Stimulated activated CD8-positive, alpha-beta memory T cell treated with anti-CD3 and anti-CD28 coated beads, Interleukin-4, amount 100 ng/mL, for 48 hours (primary cell): ENCODE measurements at regions not wholly inside any gene's neighbourhood (a gene's known extent, or its start where the extent isn't known, plus 50 kb on each side); places are given as distances from the start of the nearest gene placed in this dataset.
"Not testable (repeated sequence)": the region's sequence is repeated elsewhere in the genome, so short reads cannot be mapped to it uniquely, and the experiment has no call there.

Source experiments
- DNase-seq: peaks from one replicate; pipeline ENCODE4 v3.0.0-alpha.2; 2020

DNA sequence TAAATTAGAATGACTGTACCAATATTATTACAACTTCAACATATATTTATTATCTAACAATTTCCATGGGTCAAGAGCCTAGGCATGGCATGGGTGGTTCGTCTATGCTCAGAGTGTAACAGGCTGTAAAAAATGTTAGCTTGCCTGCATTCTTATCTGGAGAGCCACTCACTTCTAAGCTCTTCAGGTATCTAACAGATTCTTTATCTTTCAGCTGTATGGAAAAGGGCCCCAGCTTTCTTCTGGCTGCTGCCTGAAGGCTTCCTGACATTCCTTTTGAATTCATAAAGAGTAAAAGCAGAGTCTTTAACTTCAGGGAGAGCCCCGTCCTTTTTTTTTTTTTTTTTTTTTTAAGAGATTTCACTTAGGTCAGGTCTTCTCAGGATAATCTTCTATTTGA is 648.8 kb downstream of the NXPH1 start:
- DNase-seq: no peak

DNA sequence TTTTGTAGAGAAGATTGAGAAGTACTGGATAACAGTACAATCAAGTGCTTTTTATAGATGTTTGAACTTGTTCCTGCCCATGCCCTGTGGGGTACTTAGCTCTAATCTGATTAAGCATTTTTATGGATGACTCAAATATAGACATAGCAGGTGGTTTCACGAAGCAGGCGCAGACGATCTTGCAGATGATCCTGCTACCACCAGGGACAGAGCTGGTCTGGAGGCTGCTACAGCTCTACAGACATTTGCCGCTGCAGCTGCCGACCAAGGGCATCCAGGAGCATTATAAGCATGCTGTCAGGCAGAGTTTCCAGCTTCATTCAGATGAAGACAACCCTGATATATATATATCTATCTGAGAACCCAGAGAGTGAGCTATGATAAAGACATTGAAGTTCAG is 650.4 kb downstream of the NXPH1 start:
- DNase-seq: no peak

DNA sequence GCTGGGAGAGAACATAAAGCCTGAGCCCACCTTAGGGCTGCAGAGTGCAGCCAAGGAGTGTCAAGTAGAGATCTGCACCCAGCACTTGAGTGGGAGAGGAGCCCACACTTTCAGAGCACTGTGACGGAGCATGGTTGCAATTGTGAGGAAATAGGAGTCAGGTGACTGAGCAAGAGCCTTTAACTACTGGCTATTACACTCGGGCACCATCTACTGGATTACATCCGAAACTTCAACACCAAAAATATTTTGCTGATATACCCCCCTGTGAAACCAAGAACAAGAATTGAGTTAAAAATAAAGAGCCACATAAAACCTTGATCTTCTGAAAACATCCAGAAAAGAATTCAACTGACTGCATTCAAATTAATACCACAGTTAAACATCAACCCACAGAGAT is 657.9 kb downstream of the NXPH1 start:
- DNase-seq: no peak

DNA sequence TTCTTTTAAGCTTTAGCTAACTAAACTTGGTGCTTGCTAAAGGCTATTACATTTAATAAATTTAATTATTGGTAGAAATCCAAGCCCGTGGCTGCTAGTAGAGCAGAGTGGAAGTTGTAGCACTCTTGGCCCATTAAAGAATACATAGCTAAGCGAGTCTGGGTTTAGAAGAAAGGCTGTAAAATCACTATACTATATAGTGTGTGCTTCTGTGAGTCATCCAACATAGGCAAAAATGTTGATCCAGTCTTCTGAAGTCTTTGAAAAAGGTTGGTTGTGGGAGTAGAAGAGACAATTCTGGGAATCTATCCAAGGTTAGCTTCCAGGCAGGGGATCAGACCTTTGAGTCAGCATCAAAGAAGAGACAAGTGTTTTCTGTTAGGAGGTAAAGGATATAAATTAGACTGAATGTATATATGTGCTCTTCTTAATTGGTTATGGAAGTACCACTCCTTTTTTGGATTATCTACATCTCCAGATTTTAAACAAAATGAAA is 664.2 kb downstream of the NXPH1 start:
- DNase-seq: no peak

DNA sequence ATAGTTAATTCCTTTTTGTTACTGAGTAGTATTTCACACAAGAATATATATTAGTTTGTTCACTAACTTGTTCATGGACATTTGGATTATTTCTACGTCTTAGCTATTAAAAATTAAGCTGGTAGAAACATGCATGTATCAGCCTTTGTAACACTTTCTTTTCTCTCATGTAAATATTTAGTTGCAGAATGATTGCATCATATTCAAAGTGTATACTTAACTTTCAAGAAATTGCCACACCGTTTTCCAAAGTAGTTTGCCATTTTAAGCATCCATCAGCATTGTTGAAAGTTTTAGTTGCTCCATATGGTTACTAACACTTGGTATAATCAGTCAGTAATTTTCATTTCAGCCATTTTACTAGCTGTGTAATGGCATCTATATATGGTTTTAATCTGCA is 666.9 kb downstream of the NXPH1 start:
- no peak for DNase-seq

DNA sequence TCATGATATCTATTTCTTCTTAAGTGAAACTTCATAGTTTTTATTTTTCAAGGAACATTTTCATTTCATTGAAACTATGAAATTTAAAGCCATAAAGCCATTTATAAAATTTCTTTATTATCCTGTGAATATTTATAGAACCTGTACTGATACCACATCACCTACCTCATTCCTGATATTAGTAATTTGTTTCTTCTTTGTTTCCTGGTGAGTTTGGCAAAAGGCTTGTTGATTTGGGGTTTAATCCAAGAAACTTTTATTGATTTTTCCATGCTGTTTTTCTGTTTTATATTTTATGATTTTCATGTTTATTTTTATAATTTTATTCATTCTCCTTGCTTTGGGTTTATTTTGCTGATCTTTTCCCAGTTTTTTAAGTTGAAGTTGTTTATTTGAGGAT is 669.4 kb downstream of the NXPH1 start:
- no peak for DNase-seq

DNA sequence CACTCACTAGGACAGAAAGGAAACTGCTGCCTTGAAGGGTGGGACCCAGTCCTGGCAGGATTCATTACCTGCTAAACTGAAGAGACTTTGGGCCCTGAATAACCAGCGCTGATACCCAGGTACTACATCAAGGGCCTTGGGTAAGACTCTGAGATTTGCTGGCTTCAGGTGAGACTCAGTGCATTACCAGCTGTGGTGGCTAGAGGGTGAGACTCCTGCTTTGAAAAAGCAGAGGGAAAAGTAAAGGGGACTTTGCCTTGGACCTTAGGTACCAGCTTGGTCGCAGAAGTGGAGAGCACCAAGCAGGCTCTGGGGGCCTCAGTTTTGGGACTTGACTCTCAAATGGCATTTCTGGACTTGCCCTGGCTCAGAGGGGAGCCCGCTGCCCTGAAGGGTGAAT is 673.3 kb downstream of the NXPH1 start:
- DNase-seq: no peak

DNA sequence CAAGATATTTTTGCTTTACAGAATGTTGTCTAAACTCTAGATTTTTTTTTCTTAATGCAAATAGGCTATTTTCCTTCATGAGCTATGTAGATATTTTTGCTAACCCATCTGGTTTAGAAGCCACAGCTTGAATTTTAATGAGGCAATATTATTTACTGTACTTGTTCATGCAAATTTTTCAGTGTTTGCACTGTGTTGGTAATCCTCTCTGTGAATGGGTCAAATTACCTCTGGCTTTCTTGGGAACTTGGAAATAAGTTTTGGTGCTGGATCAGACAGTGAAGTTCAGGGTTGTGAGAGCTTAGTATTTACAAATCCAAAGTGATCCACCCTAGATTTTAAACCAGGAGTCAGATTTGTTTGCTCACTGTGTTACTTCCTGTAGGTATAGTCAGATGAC is 686.9 kb downstream of the NXPH1 start:
- DNase-seq: no peak

DNA sequence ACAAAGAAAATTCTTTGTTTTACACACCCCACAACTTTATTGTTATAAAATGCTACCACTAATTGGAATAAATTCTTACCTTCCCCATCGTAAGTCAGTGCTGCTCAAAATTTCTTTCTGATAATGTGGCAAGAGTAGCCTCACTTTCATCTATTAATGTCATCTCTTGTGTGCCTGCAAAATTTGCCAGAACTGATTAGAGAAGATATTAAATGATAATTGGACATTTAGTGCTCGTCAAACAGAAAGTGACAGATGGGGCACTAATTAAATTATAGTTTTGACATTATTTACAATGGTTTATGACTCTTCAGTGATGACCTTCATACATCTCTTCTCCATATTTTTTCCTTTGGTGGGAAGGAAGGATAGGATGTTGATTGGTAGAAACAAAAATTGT is 690.9 kb downstream of the NXPH1 start:
- DNase-seq: no peak

DNA sequence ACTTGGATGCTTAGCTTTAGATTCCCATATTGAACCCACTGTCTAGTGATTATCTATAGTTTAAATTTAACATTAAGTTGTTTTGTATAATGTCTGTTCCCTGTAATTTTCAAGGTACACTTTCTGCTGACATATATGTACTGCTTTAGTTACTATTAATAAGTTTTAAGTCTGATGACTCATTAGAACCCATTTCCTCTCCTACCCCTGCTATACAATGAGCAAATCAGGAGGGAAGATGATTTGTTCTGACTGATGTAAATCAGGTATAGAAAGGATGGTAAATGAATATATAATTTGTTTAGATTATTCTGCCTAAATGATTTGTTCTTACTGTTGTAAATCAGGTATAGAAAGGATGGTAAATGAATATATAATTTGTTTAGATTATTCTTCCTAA is 691.8 kb downstream of the NXPH1 start:
- DNase-seq: no peak

DNA sequence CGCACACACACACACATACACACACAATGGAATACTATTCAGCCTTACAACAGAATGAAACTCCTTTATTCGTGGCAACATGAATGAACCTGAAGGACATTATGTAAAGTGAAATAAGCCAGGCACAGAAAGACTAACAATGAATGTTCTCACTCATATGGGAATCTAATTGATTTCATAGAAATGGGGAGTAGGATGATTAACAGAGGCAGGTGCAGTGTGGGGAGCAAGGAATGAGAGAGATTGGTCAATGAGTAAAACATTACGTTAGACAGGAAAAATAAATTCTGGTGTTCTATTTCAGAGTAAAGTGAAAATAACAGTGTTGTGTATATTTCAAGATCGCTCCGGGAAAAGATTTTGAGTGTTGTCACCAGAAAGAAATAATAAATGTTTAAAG is 694.5 kb downstream of the NXPH1 start:
- no peak for DNase-seq

DNA sequence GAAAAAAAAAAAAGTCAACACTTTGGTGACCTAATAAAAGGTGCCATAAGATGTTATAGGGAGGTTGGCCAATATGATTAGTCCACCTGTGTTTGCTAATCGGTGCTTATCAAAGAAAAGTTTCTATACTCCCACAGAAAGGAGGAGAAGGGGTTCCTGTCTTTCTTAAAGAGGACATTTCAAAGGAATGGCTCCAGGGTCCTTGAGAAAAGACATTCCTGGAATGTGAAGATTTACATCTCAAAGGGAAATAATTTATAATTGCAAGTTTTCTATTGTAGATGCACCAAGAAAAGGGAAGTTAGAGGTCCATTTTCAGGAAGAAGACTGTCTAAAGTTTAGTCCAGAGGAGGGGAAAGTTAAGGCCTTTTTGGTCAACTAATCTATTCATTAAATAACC is 715.3 kb downstream of the NXPH1 start:
- DNase-seq: no peak

DNA sequence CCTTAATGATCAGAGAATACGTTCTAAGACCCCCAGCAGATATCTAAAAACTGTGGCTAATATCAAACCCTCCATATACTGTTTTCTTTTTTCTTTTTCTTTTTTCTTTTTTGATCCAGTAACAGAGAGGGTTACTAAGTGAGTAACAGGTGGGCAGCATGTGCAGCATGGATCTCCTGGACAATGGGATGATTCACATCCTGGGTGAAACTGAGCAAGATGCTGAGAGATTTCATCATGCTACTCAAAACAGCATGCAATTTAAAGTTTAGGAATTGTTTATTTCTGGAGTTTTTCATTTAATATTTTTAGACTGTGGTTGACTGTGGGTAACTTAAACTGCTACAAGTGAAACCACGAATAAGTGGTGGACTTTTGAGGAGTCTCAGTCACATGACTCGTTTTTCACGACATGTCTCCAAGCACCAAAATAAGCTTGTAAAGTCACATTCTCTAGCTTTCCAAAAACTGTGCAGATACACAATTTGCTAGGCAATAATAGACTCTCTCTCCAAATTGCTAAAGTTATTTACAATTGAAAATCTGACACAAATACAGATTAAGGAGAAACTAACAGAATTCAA is 716.2 kb downstream of the NXPH1 start:
- DNase-seq: no peak

DNA sequence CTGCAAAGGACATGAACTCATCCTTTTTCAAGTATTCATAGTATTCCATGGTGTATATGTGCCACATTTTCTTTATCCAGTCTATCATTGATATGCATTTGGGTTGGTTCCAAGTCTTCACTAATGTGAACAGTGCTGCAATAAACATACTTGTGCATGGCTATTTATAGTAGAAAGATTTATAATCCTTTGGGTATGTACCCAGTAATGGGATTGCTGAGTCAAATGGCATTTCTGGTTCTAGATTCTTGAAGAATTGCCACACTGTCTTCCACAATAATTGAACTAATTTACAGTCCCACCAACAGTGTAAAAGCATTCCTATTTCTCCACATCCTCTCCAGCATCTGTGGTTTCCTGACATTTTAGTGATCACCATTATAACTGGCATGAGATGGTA is 730.3 kb downstream of the NXPH1 start:
- DNase-seq: not testable (repeated sequence)

DNA sequence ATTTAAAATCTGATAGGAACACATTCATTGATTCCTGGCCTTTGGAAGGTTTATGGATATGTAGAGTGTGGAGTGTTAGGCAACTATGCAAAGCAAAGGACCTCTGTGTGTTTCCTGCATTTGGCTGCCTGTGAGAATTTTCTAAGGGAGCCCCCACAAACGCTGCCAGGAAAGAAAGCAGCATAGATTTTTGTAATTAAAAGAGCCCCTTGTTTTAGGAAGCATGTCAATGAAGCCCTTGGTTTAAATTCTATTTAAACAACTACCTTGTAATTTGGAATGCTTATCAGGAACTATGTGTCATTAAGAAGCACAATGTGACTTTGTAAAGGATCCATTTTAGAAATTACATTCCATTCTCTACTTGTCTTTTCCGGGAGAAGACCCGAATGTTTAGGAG is 742.5 kb downstream of the NXPH1 start:
- no peak for DNase-seq

DNA sequence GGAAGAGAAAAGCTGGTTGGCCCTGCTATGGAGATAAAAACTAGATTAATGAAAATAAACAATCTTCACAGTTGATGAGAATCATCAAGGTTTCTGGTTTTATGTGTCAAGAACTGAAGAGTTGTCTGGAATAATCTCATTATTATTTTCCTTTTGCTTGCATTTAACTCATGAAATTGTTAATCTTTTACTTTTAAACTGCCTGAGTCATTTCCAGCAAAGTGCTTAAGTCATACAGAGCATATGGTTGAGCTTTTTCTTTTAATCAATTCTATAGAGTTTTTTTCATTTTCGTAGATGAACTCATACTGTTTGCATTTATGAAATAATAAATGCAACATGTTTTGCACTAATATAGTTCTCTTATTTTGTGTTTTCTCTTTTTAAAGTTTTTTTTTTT is 747.9 kb downstream of the NXPH1 start:
- no peak for DNase-seq

DNA sequence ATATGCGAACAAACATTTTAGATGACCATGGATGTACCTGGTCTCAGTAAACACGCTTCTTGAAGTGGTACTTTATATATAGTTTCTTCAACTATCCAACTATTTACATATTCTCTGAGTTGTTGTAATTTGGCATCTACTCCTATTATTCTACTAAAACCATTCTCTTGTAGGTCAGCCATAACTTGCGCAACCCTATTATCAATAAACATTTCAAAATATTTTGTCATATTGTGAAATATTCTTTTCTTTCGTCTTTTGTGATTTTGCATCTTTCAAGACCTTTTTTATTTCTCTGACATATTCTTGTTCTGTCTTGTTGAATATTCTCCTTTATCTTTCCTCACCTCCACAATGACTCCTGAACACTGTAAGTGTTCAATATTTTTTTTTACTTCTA is 753.3 kb downstream of the NXPH1 start:
- no peak for DNase-seq

DNA sequence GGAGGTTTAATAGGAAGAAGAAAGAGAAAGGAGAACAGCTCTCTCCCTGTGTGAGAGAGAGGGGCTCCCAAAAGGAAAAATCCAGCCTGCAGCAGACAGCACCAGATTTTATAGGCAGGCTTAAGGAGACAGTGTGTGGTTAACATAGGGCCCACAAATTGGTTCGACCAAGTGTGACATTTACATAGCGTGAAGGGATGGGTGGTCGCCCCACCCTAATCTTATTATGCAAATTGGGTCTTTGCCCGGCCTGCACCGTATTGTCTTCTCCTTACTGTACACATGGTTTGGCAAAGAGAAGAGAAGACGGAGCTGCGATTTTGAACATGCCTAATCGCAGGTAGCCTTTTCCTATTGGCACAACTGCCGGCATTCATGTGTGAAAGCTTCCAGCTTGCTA is 756.3 kb downstream of the NXPH1 start:
- DNase-seq: no peak

DNA sequence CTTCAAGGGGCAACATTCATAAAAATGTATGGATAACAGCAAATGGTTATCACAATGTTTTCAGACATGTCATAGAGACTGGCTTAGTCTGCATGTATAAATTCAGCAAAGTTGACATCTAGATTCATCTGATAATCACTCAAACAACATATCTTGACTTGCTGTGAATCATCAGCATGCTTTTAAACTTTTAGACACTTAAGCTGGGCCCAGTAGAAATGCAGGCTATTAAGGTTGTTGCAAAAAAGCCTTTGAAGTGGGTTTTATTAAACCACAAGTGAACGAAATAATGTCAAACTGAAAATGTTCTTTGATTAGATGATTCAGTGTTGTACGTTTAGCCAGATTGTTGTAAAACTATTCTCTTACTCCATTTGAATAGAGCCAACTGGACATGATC is 759.6 kb downstream of the NXPH1 start:
- DNase-seq: no peak

DNA sequence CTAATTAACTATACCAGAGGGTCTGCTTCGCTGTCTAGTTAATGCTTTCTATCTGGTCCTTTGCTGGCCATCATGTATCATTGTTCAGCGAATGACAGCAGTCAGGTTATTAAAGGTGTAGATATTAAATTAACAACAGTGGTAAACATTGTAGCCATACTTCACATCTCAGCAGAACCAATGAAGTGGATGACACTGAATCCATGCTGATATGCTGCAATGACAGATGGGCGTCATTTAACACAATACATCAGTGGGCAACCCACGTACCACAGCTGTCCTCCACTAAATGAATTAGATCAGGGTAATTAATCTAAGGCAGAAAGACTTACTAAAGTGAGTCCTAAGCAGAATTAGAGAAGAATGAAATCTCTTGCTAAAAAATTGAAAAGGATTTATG is 767.2 kb downstream of the NXPH1 start:
- DNase-seq: no peak

DNA sequence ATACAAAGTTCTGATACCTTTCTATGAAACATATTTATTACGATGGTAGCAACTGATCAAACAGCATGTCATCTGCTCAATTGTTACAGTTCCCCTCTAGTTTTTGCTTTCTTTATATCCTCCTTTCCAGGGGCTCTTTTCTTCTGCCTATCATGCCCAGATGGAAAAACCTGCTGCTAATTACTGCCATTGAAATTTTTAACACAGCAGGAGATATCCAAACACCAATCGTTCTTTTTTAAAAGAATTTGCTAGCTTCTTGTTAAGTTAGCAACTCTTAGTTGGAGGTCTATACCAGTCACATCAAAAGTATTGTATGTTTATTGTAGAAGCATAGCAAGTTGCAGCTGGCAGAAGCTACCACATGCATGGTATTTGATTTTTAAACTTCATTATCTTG is 768.5 kb downstream of the NXPH1 start:
- DNase-seq: no peak

DNA sequence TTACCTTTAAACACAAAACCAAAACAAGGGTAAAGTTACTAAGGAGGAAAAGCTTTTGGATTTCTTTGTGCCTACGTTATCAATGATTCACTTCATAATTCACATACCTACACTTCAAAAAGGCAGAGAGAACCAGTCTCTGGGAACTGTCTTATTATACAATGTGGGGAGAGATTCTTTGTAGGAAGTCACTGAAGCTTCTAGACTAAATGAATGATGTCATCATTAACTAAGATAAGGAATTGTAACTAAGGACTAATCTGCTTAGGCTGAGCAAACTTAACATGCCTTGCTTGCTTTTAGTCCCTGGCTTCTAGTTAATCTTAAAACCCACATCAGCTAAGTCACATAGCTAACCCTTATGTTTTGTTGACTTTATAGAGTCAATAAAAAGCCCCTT is 771.2 kb downstream of the NXPH1 start:
- DNase-seq: no peak

DNA sequence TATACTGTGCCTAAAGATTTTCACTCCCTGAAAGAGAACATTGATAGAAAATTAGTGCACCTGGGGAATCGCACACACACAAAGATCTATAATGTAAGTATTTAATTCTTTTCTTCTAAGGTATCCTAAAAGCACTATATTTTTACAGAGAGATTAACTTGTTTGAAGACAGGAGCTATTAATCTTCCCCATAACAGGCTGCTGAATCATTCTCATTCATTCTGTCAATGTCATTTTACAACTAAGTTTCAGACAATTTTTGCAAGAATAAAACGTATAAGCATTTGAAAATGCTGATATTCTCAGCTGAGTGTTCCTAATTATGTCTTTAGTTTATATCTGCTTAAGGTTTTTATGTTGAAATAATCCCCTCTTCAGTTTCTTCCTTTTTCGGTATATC is 776.7 kb downstream of the NXPH1 start:
- DNase-seq: no peak

DNA sequence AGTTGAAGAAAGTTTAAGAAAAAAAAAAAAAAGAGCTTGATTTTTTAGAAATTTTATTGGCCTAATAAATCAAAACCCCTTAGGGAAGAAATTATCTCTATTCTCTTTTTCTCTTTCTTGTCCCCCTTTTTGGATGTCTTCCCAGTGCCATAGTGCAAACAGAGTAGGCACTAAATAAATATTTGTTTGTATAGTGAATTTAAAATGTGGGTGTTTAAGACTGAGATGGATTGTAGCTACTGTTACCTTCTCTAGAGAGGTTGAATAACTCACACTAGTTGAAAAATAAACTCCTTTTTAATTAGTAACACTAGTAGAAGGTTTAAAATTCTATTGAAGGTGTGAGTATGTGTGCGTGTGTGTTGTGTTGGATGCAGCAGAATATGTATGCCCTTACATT is 783.8 kb downstream of the NXPH1 start:
- DNase-seq: no peak

DNA sequence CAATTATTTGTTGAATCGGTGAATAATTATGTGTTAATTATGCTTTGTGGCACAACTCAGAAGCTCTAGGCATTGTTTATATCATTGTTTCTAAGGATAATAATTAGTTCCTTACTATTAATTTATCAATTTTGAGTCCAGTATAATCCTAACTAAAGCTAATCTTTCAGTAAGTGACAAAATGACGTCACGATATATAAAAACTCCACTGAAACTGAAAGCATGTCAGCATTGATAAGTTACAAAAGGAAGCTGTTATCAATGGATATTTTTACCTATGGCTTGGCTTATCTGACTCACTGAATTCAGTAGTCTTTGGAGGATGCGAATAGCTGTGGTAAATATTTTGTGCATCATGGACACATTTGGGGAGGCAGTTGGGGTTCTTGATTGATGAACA is 793.1 kb downstream of the NXPH1 start:
- DNase-seq: no peak

DNA sequence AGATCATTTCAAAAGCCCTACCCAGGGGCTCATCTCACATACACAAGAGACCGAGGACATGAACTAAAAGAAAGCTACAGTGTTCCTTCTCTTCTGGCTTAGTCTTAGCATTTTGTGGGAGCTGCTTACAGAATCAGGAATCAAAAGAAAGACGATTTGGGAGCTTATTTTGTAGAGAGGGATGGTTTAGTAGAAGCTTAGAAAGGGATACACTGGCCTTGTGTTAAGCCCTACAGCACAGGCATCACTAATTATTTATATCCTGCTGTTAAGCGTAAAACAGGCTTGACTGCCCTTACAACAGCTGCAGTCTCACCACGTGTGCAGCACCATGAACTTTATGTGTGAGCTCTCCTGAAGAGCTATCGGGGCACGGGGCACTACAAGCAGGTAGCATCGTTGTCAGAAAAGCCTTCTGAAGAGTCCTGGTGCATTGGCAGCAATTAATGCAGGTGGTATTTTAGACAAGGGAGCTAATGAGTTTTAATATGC is 798.3 kb downstream of the NXPH1 start:
- no peak for DNase-seq
